Endothelial cell of umbilical vein (primary cell): ENCODE measurements at regions not wholly inside any gene's neighbourhood (a gene's known extent, or its start where the extent isn't known, plus 50 kb on each side); places are given as distances from the start of the nearest gene placed in this dataset.

Experiments used
- BruUV-seq: library from RNA; stranded (reverse); fragments of 400-500 nt; replicated peaks from 2 replicates; lab custom pipeline; 2021; lab: Mats Ljungman, UMichigan
- CTCF ChIA-PET: fragments of 300-600, 350-600 bp; sonication (Branson Sonifier 250); formaldehyde crosslinking; loops from one replicate; lab custom pipeline; 2021; ENCODE audit warnings: antibody characterized with exemption, inconsistent platforms; lab: Charles Lee
- POLR2A ChIA-PET: fragments of 300-600, 350-600 bp; sonication (Branson Sonifier 250); formaldehyde crosslinking; loops from one replicate; lab custom pipeline; 2021; ENCODE audit warnings: antibody characterized with exemption, inconsistent platforms; lab: Charles Lee
- DNase-seq: peaks from one replicate; pipeline ENCODE4 v3.0.0-alpha.2; 2011; ENCODE audit warnings: low read depth, low spot score
- FAIRE-seq: peaks from 2 replicates; lab custom pipeline; 2011; peaks lifted over from hg19 to GRCh38; lab: Jason Lieb, UNC
- H2AFZ ChIP-seq: 2 replicates; pipeline ENCODE4 v1.6.0; 2012; ENCODE audit warnings: low read depth, low read length, control low read depth, inconsistent platforms
- H3K27ac ChIP-seq: 2 replicates; pipeline ENCODE4 v1.5.1; 2011; ENCODE audit warnings: low read depth, mild to moderate bottlenecking, control low read depth, low read length, moderate library complexity; ENCODE audit not compliant: insufficient read depth
- H3K27me3 ChIP-seq, 2 experiments: 2 replicates each; pipeline versions ENCODE4 v1.6.0 to v1.6.1; 2011; ENCODE audit warnings: low read length in 2 of 2, mixed read lengths in 1 of 2; ENCODE audit not compliant: control insufficient read depth in 2 of 2, insufficient read depth in 2 of 2
- H3K36me3 ChIP-seq, 2 experiments: 2 replicates in 1 of 2; 3 replicates in 1 of 2; pipeline ENCODE4 v1.5.1; 2011; ENCODE audit warnings: low read length in 2 of 2, mild to moderate bottlenecking in 1 of 2, moderate library complexity in 1 of 2; ENCODE audit not compliant: control insufficient read depth in 2 of 2, insufficient read depth in 2 of 2; ENCODE audit errors: extremely low read depth in 1 of 2
- H3K4me1 ChIP-seq: 3 replicates; pipeline ENCODE4 v1.5.1; 2011; ENCODE audit warnings: mild to moderate bottlenecking, low read length; ENCODE audit not compliant: control insufficient read depth, insufficient read depth; ENCODE audit errors: extremely low read depth
- H3K4me2 ChIP-seq: 2 replicates; pipeline ENCODE4 v1.6.1; 2011; ENCODE audit warnings: low read length, control low read depth, mixed read lengths; ENCODE audit not compliant: insufficient read depth
- H3K4me3 ChIP-seq, 3 experiments: fragments of 200-600 bp in 1 of 3; sonication (generic), shearing (Covaris generic) in 1 of 3; replicated peaks in 1 of 3; 2 replicates each; pipeline ENCODE4 v1.5.1; 2011 to 2016; ENCODE audit warnings: control low read depth in 3 of 3, low read length in 3 of 3, mild to moderate bottlenecking in 2 of 3, inconsistent platforms in 1 of 3, low read depth in 1 of 3, moderate library complexity in 1 of 3; ENCODE audit not compliant: insufficient read depth in 1 of 3
- H3K79me2 ChIP-seq: 2 replicates; pipeline ENCODE4 v1.6.0; 2012; ENCODE audit warnings: low read length, inconsistent platforms; ENCODE audit not compliant: control insufficient read depth, insufficient read depth
- H3K9ac ChIP-seq: replicated peaks from 2 replicates; pipeline ENCODE3; 2011; ENCODE audit warnings: low read length, control low read depth; ENCODE audit not compliant: insufficient read depth; ENCODE audit errors: extremely low read depth
- H3K9me1 ChIP-seq: replicated peaks from 3 replicates; pipeline ENCODE4 v1.6.0; 2011; ENCODE audit warnings: mild to moderate bottlenecking, low read length; ENCODE audit not compliant: control insufficient read depth, insufficient read depth; ENCODE audit errors: extremely low read depth
- H3K9me3 ChIP-seq: replicated peaks from 2 replicates; pipeline ENCODE4 v1.5.1; 2012; ENCODE audit warnings: low read length, inconsistent platforms; ENCODE audit not compliant: control insufficient read depth, insufficient read depth
- H4K20me1 ChIP-seq: replicated peaks from 2 replicates; pipeline ENCODE3; 2011; ENCODE audit warnings: mild to moderate bottlenecking, low read length; ENCODE audit not compliant: control insufficient read depth, insufficient read depth; ENCODE audit errors: extremely low read depth
- CTCF ChIP-seq, 2 donors: IDR thresholded peaks; 1 replicate in 1 of 2; 2 replicates in 1 of 2; pipeline ENCODE4 v1.5.1; 2011; ENCODE audit warnings: low read length in 2 of 2, mild to moderate bottlenecking in 2 of 2, moderate library complexity in 2 of 2, control low read depth in 1 of 2, inconsistent platforms in 1 of 2, low read depth in 1 of 2; ENCODE audit not compliant: insufficient read depth in 1 of 2; ENCODE audit errors: extremely low read depth in 1 of 2
- EZH2 ChIP-seq: IDR thresholded peaks from 2 replicates; pipeline ENCODE4 v1.6.1; 2012; ENCODE audit warnings: borderline replicate concordance, low read depth, mild to moderate bottlenecking, moderate library complexity, low read length, inconsistent platforms; ENCODE audit not compliant: severe bottlenecking
- FOS ChIP-seq: IDR thresholded peaks from 2 replicates; pipeline ENCODE4 v1.6.1; 2011; ENCODE audit warnings: mild to moderate bottlenecking, low read length, moderate library complexity, borderline replicate concordance; ENCODE audit not compliant: insufficient read depth
- GATA2 ChIP-seq: IDR thresholded peaks from 2 replicates; pipeline ENCODE4 v1.7.0; 2011; ENCODE audit warnings: low read depth, mild to moderate bottlenecking, moderate library complexity, mixed read lengths, low read length; ENCODE audit not compliant: insufficient read length, insufficient read depth
- JUN ChIP-seq: IDR thresholded peaks from 2 replicates; pipeline ENCODE4 v1.6.1; 2011; ENCODE audit warnings: borderline replicate concordance, low read depth; ENCODE audit not compliant: insufficient read length, insufficient read depth
- MAX ChIP-seq: IDR thresholded peaks from 2 replicates; pipeline ENCODE4 v1.6.1; 2011; ENCODE audit not compliant: insufficient read depth, insufficient read length
- MYC ChIP-seq: IDR thresholded peaks from one replicate; pipeline ENCODE4 v1.6.1; 2011; ENCODE audit warnings: mild to moderate bottlenecking, low read depth, low read length
- POLR2A ChIP-seq: IDR thresholded peaks from 2 replicates; pipeline ENCODE4 v1.6.1; 2012; ENCODE audit warnings: low read depth, mild to moderate bottlenecking, control low read depth, low read length
- POLR2AphosphoS5 ChIP-seq: IDR thresholded peaks from 2 replicates; pipeline ENCODE4 v1.6.1; 2012; ENCODE audit warnings: low read depth, mild to moderate bottlenecking, control low read depth, low read length, moderate library complexity; ENCODE audit not compliant: insufficient read depth
- dilution Hi-C: fragments of 300-500 bp; cut with MboI; formaldehyde crosslinking; loops from one replicate; pipeline ENCODE4 v1.15.0; 2019; ENCODE audit warnings: low sequenced_read_pairs; ENCODE audit not compliant: extremely low pct_ligation_motif_present
- intact Hi-C: fragments of 100-400 bp; cut with micrococcal nuclease; formaldehyde crosslinking; loops from one replicate; pipeline ENCODE4 v1.10.0; 2022

DNA sequence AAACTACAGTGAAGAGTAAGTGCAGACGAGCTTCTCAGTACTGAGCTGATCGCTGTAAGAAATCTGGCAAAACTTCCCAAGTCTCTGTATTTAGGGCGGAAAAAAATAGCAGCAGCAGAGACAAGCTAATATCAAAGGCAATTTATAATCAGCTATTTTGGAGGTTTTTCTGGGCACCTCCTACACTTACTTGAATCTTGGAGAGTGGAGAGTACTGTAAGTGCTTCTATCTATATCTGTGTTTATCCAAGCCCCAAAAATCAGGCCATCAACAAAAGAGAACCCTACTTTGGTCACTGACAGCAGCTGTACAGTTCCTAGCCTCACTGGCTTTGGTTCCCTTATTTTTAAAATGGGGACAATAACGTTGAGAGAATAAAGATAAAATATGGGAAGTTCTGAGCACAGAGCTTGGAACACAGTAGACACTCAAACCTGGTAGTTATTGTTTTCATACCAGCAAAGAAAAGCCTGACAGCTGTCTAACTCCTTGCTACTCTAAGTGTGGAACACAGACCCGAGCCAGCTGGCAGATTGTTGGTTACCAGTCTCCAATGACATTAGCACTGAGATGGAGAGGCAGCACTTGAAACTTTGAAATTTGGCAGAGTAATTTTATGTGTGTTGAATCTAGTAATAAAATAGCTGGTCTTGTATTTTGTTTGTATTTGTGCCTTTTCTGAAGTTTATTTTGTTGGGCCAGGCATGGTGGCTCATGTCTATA, 96.0 kb upstream of the SLC28A3 start:
- intact Hi-C loops, result no loop called here
- Histone ChIP-seq H3K4me1 (no peaks in the 10 kb centered on the region), H3K27me3 (no peaks in the 10 kb centered on the region), H3K79me2 (no peaks in the 10 kb centered on the region), H3K4me3 (no peak overlapping the region), H2AFZ (no peak overlapping the region), H3K36me3 (no peaks in the 10 kb centered on the region), H3K27ac (no peak overlapping the region), H3K4me2 (no peak overlapping the region), H3K9me1 (no peaks in the 10 kb centered on the region), H4K20me1 (no peaks in the 10 kb centered on the region), H3K9me3 (no peaks in the 10 kb centered on the region), H3K9ac (no peak overlapping the region)
- ChIA-PET POLR2A (no interaction called here), CTCF (no interaction called here)
- BruUV-seq, result no TSS peak
- FAIRE-seq (no peak), DNase-seq (no peak)
- dilution Hi-C loops, result no loop called here
- TF ChIP-seq JUN, result no peak
- TF ChIP-seq GATA2, result no peak
- TF ChIP-seq POLR2AphosphoS5, result no peak
- no peak for TF ChIP-seq EZH2
- no peak for TF ChIP-seq FOS
- no peak for TF ChIP-seq CTCF (IDR thresholded peaks at IDR 0.05; ENCODE audit: extremely low read depth in 1 of 2, insufficient read depth in 1 of 2, low read depth in 1 of 2, low read length in 2 of 2)
- no peak for TF ChIP-seq MYC
- no peak for TF ChIP-seq MAX
- TF ChIP-seq POLR2A, result no peak
